PC-3 (cell line): ENCODE measurements at regions not wholly inside any gene's neighbourhood (a gene's known extent, or its start where the extent isn't known, plus 50 kb on each side); places are given as distances from the start of the nearest gene placed in this dataset.

Experiments
- ATAC-seq: fragments of 200-7000 bp; cut with Tn5 transposase; 2 replicates; pipeline ENCODE4 v1.9.1; 2020; ENCODE audit warnings: mild to moderate bottlenecking, moderate library complexity
- BruUV-seq: library from RNA; stranded (reverse); fragments of 400-500 nt; replicated peaks from 2 replicates; lab custom pipeline; 2021; lab: Mats Ljungman, UMichigan
- CTCF ChIA-PET: fragments of 300-600 bp; sonication (Branson Sonifier 250); formaldehyde crosslinking; loops from one replicate; lab custom pipeline; 2022; ENCODE audit warnings: antibody characterized with exemption; lab: Charles Lee
- POLR2A ChIA-PET: fragments of 300-600 bp; sonication (Branson Sonifier 250); formaldehyde crosslinking; loops from one replicate; lab custom pipeline; 2022; ENCODE audit warnings: antibody characterized with exemption; ENCODE audit not compliant: unreplicated experiment; lab: Charles Lee
- DNase-seq: peaks from one replicate; pipeline ENCODE4 v3.0.0-alpha.2; 2015
- H2AFZ ChIP-seq: fragments of 300-600 bp; sonication (generic); 2 replicates; pipeline ENCODE4 v1.6.0; 2016; ENCODE audit warnings: antibody characterized with exemption, low read length
- H3F3A ChIP-seq: fragments of 300-600 bp; sonication (generic); one replicate; pipeline ENCODE4 v1.6.0; 2017; ENCODE audit warnings: antibody characterized with exemption, low read length, control low read depth, mild to moderate bottlenecking; ENCODE audit not compliant: unreplicated experiment
- H3K27ac ChIP-seq: fragments of 300-600 bp; sonication (generic); 2 replicates; pipeline ENCODE4 v1.5.1; 2016; ENCODE audit warnings: mild to moderate bottlenecking, low read length
- H3K27me3 ChIP-seq: fragments of 300-600 bp; sonication (generic); 2 replicates; pipeline ENCODE4 v1.6.1; 2016; ENCODE audit warnings: low read length, mixed read lengths
- H3K36me3 ChIP-seq: fragments of 300-600 bp; sonication (generic); 2 replicates; pipeline ENCODE4 v1.6.1; 2016; ENCODE audit warnings: low read depth, mixed run types, low read length, mixed read lengths
- H3K4me1 ChIP-seq: fragments of 300-600 bp; sonication (generic); 2 replicates; pipeline ENCODE4 v1.5.1; 2016; ENCODE audit warnings: low read length; ENCODE audit not compliant: insufficient read depth
- H3K4me2 ChIP-seq: fragments of 300-600 bp; sonication (generic); 2 replicates; pipeline ENCODE4 v1.6.0; 2016; ENCODE audit warnings: low read length
- H3K4me3 ChIP-seq: fragments of 300-600 bp; sonication (generic); 2 replicates; pipeline ENCODE4 v1.5.1; 2016; ENCODE audit warnings: mild to moderate bottlenecking, low read length, mixed read lengths
- H3K79me2 ChIP-seq: fragments of 300-600 bp; sonication (generic); 2 replicates; pipeline ENCODE4 v1.6.1; 2017; ENCODE audit warnings: low read length, mixed read lengths
- H3K9ac ChIP-seq: fragments of 300-600 bp; sonication (generic); 2 replicates; pipeline ENCODE4 v1.6.0; 2016; ENCODE audit warnings: mild to moderate bottlenecking, low read length
- H3K9me2 ChIP-seq: fragments of 300-600 bp; sonication (generic); replicated peaks from 2 replicates; pipeline ENCODE4 v1.6.1; 2016; ENCODE audit warnings: mixed run types, low read length, mixed read lengths
- H3K9me3 ChIP-seq: fragments of 300-600 bp; sonication (generic); 2 replicates; pipeline ENCODE4 v1.6.1; 2016; ENCODE audit warnings: low read length, mixed read lengths
- H4K20me1 ChIP-seq: fragments of 300-600 bp; sonication (generic); 2 replicates; pipeline ENCODE4 v1.6.1; 2016; ENCODE audit warnings: low read length, mixed read lengths
- EZH2 ChIP-seq: fragments of 300-600 bp; sonication (generic); IDR thresholded peaks from one replicate; pipeline ENCODE4 v1.6.1; 2017; ENCODE audit warnings: antibody characterized with exemption, mild to moderate bottlenecking, low read length; ENCODE audit not compliant: unreplicated experiment
- EZH2phosphoT487 ChIP-seq: fragments of 300-600 bp; sonication (generic); IDR thresholded peaks from 2 replicates; pipeline ENCODE4 v1.6.1; 2018; ENCODE audit warnings: mild to moderate bottlenecking, antibody characterized with exemption, low read length, borderline replicate concordance
- intact Hi-C: fragments of 100-400 bp; cut with micrococcal nuclease; formaldehyde crosslinking; loops from 2 replicates; pipeline ENCODE4 v1.9.0; 2023
- TF ChIP-seq, protein P1 (sequence below): fragments of 300-600 bp; sonication (generic); conservative IDR thresholded peaks from 2 replicates; pipeline ENCODE4 v1.5.1; 2017; ENCODE audit warnings: antibody characterized with exemption, low read depth, mild to moderate bottlenecking, low read length

DNA sequence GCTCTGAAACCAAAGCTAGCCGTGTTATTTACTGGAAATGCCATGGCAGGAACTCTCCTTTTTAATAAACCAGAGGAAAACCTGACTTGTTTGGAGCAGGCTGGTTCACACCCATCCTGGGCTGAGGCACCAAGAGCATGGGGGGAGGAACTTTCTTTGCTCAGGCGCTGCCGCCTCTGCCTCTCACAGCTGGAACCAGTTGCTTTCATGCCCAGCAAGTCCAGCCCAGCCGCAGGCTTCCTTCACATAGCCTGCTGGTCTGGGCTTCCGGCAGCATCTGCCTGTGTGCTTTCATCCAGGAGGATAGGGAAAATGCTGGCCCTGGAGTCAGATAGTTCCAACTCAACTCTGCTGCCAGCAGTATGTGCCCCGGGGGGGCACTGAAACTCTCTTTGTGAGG is 88.1 kb upstream of the ASIC2 start:
- Histone ChIP-seq H3K27ac (no peak overlapping the region), H3F3A (no peaks in the 10 kb centered on the region), H2AFZ (no peak overlapping the region), H3K36me3 (no peaks in the 10 kb centered on the region), H3K9ac (no peak overlapping the region), H3K79me2 (no peaks in the 10 kb centered on the region), H3K4me2 (no peak overlapping the region), H3K4me1 (no peaks in the 10 kb centered on the region), H4K20me1 (no peaks in the 10 kb centered on the region), H3K9me2 (no peaks in the 10 kb centered on the region), H3K4me3 (no peak overlapping the region), H3K9me3 (no peaks in the 10 kb centered on the region), H3K27me3 (peaks cover 16% of the 10 kb centered on the region; the same call in 1 of the 2 replicates)
- no TSS peak for BruUV-seq
- no peak for ATAC-seq
- intact Hi-C loops, result no loop called here
- ChIA-PET CTCF (no interaction called here), POLR2A (no interaction called here)
- DNase-seq, result no peak
- TF ChIP-seq, protein P1, sequence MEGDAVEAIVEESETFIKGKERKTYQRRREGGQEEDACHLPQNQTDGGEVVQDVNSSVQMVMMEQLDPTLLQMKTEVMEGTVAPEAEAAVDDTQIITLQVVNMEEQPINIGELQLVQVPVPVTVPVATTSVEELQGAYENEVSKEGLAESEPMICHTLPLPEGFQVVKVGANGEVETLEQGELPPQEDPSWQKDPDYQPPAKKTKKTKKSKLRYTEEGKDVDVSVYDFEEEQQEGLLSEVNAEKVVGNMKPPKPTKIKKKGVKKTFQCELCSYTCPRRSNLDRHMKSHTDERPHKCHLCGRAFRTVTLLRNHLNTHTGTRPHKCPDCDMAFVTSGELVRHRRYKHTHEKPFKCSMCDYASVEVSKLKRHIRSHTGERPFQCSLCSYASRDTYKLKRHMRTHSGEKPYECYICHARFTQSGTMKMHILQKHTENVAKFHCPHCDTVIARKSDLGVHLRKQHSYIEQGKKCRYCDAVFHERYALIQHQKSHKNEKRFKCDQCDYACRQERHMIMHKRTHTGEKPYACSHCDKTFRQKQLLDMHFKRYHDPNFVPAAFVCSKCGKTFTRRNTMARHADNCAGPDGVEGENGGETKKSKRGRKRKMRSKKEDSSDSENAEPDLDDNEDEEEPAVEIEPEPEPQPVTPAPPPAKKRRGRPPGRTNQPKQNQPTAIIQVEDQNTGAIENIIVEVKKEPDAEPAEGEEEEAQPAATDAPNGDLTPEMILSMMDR, result no peak

DNA sequence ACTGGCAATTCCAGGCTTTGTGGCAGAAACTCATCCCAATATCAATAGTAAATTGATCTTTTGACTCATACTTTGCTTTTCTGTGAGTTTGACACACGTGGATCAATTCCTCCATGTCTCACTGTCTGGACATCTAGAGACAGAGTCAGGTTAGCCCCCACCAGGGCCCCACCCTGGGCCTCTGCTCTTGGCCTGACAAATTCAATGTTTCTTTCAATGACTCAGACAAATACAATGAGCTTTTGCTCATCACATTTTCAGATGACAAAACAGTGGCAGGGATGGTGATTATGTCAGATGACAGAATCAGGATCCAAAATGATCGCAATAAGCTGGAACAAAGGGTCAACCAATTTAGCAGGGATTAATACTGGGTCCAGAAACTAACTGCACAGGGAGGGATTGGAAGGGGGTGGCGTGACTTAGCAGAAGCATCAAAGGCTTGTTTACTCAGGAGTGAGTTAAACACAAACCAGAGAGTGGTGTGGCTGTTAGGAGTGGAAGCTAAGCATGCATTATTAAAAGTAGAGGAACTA is 90.5 kb upstream of the ASIC2 start:
- Histone ChIP-seq H3K27me3 (peaks cover 16% of the 10 kb centered on the region; the same call in 1 of the 2 replicates), H3K27ac (no peak overlapping the region), H3K4me1 (no peaks in the 10 kb centered on the region), H3K79me2 (no peaks in the 10 kb centered on the region), H3K9me3 (no peaks in the 10 kb centered on the region), H3K9ac (no peak overlapping the region), H2AFZ (no peak overlapping the region), H3F3A (no peaks in the 10 kb centered on the region), H4K20me1 (no peaks in the 10 kb centered on the region), H3K36me3 (no peaks in the 10 kb centered on the region), H3K9me2 (no peaks in the 10 kb centered on the region), H3K4me2 (no peak overlapping the region), H3K4me3 (no peak overlapping the region)
- CTCF ChIA-PET, result no interaction called here
- BruUV-seq, result no TSS peak
- TF ChIP-seq, protein P1, result no peak
- TF ChIP-seq EZH2, result no peak
- no peak for TF ChIP-seq EZH2phosphoT487
- POLR2A ChIA-PET, result no interaction called here
- DNase-seq (no peak), ATAC-seq (no peak)
- intact Hi-C loops, result no loop called here

DNA sequence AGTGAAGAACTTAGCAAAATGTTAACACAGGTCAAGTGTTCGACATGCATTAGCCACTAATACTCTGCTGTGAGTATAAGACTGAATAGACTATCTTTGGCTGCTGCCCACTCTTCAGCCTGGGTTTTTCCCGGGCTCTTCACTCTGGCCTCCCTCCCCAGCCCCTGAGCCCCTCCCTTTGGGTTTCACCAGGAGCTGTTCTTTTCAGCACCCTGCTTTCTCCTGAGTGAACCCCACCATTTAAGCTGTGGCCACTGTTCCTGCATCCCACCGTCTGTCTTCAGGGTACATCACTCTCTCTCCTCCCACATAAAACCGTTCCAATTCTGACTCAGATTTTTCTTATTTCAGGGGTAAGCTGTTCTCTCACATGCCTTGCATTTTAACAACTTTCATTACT is 92.0 kb upstream of the ASIC2 start:
- intact Hi-C loops, result no loop called here
- ChIA-PET POLR2A (no interaction called here), CTCF (no interaction called here)
- H3K4me1 ChIP-seq, result no peaks in the 10 kb centered on the region
- H3K27me3 ChIP-seq, result peaks cover 16% of the 10 kb centered on the region; the same call in 1 of the 2 replicates
- H3K36me3 ChIP-seq, result no peaks in the 10 kb centered on the region
- ATAC-seq (no peak), DNase-seq (no peak)
- no peak overlapping the region for H3K4me3 ChIP-seq
- no TSS peak for BruUV-seq
- no peaks in the 10 kb centered on the region for H3K79me2 ChIP-seq
- no peaks in the 10 kb centered on the region for H3K9me3 ChIP-seq
- H2AFZ ChIP-seq, result no peak overlapping the region
- H3K27ac ChIP-seq, result no peak overlapping the region
- no peaks in the 10 kb centered on the region for H3K9me2 ChIP-seq
- no peaks in the 10 kb centered on the region for H4K20me1 ChIP-seq
- H3K4me2 ChIP-seq, result no peak overlapping the region
- no peaks in the 10 kb centered on the region for H3F3A ChIP-seq
- TF ChIP-seq, protein P1, result no peak
- H3K9ac ChIP-seq, result no peak overlapping the region
